Motor neuron (in vitro differentiated cells): ENCODE measurements at regions not wholly inside any gene's neighbourhood (a gene's known extent, or its start where the extent isn't known, plus 50 kb on each side); places are given as distances from the start of the nearest gene placed in this dataset.

Source experiments
- ATAC-seq, 8 experiments: fragments of 200-7000 bp; cut with Tn5 transposase; replicated peaks in 6 of 8; 2 replicates each; pipeline ENCODE4 v1.8.0; 2021; ENCODE audit warnings: mild to moderate bottlenecking in 8 of 8, moderate library complexity in 8 of 8
- H3K27ac ChIP-seq, 2 donors: fragments of 250-450 bp; sonication (Bioruptor Pico); 2 replicates each; pipeline ENCODE4 v1.9.0; 2021; ENCODE audit warnings: antibody characterized with exemption in 2 of 2, mild to moderate bottlenecking in 2 of 2, moderate library complexity in 1 of 2
- H3K4me1 ChIP-seq, 2 donors: fragments of 250-450 bp; sonication (Bioruptor Pico); replicated peaks in 1 of 2; 2 replicates each; pipeline ENCODE4 v1.6.1; 2021; ENCODE audit warnings: antibody characterized with exemption in 2 of 2, mild to moderate bottlenecking in 2 of 2, moderate library complexity in 1 of 2
- H3K4me3 ChIP-seq, 5 donors: fragments of 250-450 bp; sonication (Bioruptor Pico); 2 replicates each; pipeline ENCODE4 v1.9.0; 2021; ENCODE audit warnings: antibody characterized with exemption in 5 of 5, mild to moderate bottlenecking in 5 of 5, moderate library complexity in 4 of 5
- WGBS, 10 experiments: fragments of 450-650 bp; shearing (Covaris generic); methylation state at CpG; one replicate each; pipeline ENCODE4 v1.0.0; 2022; 5-methylcytosine and 5-hydroxymethylcytosine counted together
- in situ Hi-C, 9 experiments: fragments of 400-800 bp; cut with MboI; loops; one replicate each; pipeline ENCODE4 v1.15.0; 2021; ENCODE audit warnings: low sequenced_read_pairs in 9 of 9, low pct_unique_long_range_greater_than_20kb in 2 of 9; ENCODE audit not compliant: unreplicated experiment in 9 of 9

DNA sequence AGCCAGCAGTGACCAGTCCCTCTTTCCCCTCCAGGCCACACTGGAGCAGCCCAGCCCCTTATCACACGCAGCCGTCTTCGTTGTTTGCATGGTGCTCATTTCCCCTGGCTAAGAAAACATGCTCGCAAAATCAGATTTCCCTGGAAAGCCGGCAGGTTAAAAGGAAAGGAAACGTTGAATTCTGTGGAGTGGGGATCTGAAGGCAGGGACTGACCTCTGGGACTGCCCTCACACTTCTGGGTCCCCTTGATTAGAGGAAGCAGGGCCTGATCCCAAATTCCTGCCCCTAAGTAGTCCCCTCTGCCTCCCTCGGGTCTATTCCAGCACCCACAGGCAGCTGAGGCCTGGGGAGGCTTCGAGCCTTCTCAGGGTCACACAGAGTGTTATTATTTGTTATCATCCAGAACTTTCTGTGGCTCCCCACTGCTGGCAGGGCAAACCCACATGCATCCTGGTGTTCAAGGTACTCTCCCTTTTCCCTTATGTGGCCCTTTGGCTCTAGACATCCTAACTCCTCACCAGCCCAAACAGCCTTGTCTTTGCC is 125.2 kb upstream of the ZBTB40 start:
- no peak for ATAC-seq
- H3K27ac ChIP-seq: no peak overlapping the region
- in situ Hi-C loops: no loop called here
- no peak overlapping the region for H3K4me3 ChIP-seq
- WGBS, 10 experiments: 50 to 93% (median 83%) methylated on average over 1 to 8 of the region's 8 CpGs; no CpG with 5 or more reads in 4 of the 10 experiments
- H3K4me1 ChIP-seq: peaks cover 39 to 47% of the 10 kb centered on the region in 2 donors

DNA sequence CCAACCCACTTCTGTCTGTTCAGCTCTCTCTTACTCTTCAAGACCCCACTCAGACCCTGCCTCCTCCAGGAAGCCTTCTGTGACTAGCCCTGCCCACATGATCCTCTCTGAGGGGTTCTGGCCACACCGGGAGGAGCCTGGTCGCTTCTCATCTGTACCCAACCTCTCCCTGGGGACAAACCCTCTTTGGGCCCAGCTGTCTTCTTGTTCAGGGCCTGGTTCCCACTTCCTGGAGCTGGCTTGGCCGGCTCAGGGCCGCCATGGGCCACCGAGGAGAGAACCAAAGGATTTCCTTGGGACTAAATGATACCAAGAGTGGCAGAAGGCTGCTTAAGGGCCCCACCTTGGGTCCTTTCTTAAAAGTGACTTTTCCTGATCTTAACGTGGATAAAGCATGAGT is 124.7 kb upstream of the ZBTB40 start:
- 22 to 94% (median 83%) methylated on average over 2 to 6 of the region's 6 CpGs; no CpG with 5 or more reads in 2 of the 10 experiments for WGBS, 10 experiments
- ATAC-seq: no peak
- in situ Hi-C loops: no loop called here
- Histone ChIP-seq H3K4me3 (no peak overlapping the region), H3K27ac (no peak overlapping the region), H3K4me1 (peaks cover 40 to 46% of the 10 kb centered on the region in 2 donors)

DNA sequence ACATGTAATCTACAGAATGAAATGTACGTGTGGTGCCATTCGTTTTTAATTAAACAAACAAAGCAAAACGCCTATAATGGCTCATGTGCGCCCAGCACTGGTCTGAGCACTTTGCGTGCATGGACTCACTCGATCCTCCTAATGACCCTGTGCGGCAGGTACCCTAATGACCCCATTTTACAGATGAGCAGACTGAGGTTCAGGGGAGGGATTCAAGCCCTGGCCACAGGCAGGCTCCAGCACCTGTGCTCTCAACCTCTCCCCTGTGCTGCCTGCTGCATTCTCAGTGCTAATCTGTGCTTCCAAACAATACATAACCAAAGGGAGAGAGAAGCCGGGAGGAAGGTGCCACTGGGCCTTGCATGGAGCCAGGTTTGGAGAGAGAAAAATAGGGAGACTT is 124.2 kb upstream of the ZBTB40 start:
- in situ Hi-C loops: no loop called here
- no peak overlapping the region for H3K4me3 ChIP-seq
- ATAC-seq: no peak
- H3K4me1 ChIP-seq: peaks cover 45 to 48% of the 10 kb centered on the region in 2 donors
- WGBS, 10 experiments: 68 to 97% (median 86%) methylated on average over 4 to 8 of the region's 8 CpGs; no CpG with 5 or more reads in 2 of the 10 experiments
- H3K27ac ChIP-seq: no peak overlapping the region

DNA sequence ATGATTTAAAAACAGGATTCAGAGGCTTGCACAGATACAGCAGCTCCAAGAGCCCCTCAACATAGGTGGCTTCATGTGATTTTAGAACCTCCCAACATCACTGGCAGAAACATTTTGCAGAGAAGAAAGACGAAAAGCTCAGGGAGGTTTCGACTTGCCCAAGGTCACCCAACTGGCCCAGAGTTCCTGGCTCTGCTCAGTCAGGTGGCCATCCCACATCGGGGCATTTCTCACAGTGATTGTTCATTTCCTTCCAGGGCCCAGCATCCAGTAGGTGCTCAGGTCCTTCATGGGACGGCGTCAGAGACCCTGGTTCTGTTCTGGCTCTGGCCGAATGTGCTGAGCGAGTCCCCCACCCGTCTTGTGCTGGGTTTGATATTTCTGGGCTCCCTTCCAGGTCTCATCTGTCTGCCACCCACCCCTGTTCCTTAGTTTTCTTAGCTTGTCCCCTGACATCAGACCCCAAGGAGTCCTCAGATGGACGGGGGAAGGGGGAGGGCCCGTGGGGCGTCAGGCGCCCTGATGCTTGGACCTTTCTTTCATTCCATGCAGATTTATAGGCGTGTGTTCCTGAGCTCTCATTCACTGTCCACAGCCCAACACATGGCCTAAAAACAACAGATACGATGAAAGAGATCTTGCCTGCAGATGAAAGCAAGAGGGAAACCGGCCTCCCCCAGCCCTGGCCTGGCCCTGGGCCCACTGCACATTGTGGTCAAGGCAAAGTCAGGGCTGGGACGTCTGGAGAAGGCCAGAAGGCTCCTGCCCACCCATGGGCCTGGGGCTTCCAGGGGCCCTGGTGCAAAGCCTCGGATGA is 123.1 kb upstream of the ZBTB40 start:
- in situ Hi-C loops: no loop called here
- peak in 6 of 8 experiments; percentile 81 to 85 (median 82) for ATAC-seq
- WGBS, 10 experiments: 17 to 100% (median 40%) methylated on average over 1 to 10 of the region's 17 CpGs; no CpG with 5 or more reads in 3 of the 10 experiments
- Histone ChIP-seq H3K27ac (peak overlapping the region; percentile 43 to 52), H3K4me1 (peaks cover 48 to 49% of the 10 kb centered on the region in 2 donors), H3K4me3 (no peak overlapping the region)

DNA sequence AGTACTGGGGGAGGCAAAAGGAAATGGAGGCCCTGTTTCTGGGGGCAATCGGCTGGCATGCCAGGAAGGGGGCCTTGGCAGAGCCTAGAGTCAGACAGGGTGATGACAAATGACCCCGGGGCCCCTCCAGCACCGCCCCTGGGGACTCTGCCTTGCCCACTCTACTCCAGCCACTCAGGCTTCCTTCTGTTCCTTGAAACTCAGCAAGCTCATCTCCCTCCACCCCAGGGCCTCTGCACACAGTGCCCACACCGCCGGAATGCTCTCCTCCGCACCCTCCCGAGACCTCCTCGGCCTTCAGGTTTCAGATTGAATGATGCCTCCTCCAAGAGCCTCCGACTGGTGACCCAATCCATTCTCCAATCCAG is 122.5 kb upstream of the ZBTB40 start:
- Histone ChIP-seq H3K4me3 (no peak overlapping the region), H3K4me1 (peaks cover 42 to 46% of the 10 kb centered on the region in 2 donors), H3K27ac (peak overlapping the region; percentile 43 to 52)
- peak in 5 of 8 experiments; percentile 30 to 54 (median 33) for ATAC-seq
- WGBS, 10 experiments: 75 to 100% (median 83%) methylated on average over 1 to 6 of the region's 9 CpGs; no CpG with 5 or more reads in 3 of the 10 experiments
- in situ Hi-C loops: no loop called here

DNA sequence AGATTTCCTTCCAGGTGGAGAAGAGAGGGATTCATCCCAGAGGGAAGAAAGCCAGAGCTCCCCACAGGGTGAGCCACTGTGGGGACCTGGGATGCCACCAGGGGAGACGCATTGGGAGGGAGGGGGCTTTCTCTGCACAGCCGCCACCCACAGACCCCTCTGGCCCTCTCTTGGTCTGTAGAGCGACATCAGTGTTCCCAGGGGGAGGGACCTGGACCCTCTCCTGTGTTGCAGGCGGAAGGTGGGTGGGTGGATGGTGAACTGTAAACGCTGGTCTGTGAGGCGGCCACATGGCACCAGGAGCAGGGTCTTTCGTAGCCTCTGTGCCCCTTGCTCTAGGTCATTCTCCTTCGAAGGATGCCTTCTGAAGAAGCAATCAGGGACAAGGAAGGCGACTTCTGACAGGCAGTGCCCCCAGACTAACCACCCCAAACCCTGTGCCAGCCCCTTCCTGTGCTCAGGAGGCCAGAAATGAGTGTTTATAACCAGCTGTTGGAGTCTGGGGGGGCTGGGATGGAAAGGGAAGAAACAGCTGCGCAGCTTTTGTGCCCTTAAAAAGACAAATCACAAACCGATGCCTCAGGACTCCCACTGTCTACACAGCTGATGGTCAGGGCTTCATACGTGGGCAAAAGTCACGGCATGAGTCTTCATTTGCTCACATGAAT is 121.4 kb upstream of the ZBTB40 start:
- 24 to 100% (median 72%) methylated on average over 2 to 8 of the region's 13 CpGs for WGBS, 10 experiments
- H3K4me1 ChIP-seq: peaks cover 42 to 46% of the 10 kb centered on the region in 2 donors
- ATAC-seq: no peak
- H3K27ac ChIP-seq: no peak overlapping the region
- in situ Hi-C loops: no loop called here
- H3K4me3 ChIP-seq: no peak overlapping the region

DNA sequence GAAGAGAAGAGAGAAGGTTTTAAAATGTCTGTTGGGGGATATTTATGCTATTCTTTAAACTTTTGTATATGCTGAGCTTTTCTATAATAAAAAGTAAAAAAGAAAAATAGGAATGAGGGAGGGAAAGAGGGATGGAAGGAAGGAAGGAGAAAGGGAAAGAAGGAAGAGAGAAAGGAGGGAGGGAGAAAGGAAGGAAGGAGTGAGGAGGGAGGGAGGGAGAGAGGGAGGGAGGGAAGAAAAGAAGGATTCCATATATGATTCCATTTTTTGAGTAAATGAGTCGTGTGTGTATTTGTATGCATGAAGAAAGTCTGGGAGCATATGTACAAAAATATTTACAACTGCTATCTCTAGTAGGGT is 120.9 kb upstream of the ZBTB40 start:
- in situ Hi-C loops: no loop called here
- Histone ChIP-seq H3K27ac (no peak overlapping the region), H3K4me3 (no peak overlapping the region), H3K4me1 (peaks cover 42 to 46% of the 10 kb centered on the region in 2 donors)
- WGBS, 10 experiments: 8 to 100% (median 88%) methylated on average over 1 of the region's 1 CpG; no CpG with 5 or more reads in 5 of the 10 experiments
- no peak for ATAC-seq

DNA sequence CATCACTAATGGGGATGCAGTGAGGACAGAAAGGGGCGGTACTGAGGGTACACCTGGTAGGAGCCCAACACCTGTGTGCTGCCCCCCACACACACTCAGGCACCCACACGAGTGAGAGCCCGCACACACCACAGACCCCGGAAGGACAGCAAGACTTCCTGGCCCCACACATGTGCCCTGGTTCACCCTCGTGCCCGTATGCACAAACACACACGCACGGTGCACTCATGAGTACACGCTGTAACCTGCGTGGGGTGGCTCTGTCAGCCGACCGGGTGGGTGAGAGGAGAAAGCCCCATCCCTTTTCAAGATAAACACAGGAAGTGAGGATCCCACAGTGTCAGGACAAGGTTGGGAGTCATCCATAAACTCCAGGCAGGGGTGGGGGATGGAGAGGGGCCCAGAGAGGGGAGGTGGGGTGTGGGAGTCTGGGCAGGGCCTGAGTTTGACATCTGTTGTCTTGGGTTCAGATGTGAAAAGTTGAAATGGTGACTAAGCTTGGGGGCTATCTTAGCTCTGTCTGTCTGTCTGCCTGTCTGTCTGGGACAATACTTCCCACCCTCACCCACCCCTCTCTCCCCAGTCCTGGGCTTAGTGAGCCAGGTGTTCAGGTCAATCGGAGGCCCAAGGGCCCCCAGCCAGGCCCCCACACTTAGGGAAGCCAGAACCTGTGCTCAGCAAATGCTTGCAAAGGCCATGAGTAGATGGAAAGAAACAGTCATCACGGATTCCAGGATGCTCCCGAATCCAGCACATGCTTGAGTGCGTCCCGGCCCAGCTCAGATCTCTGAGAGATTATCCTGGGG is 119.8 kb upstream of the ZBTB40 start:
- peak in 2 of 8 experiments; percentile 7 to 11 for ATAC-seq
- in situ Hi-C loops: no loop called here
- H3K4me1 ChIP-seq: peaks cover 42 to 46% of the 10 kb centered on the region in 2 donors

DNA sequence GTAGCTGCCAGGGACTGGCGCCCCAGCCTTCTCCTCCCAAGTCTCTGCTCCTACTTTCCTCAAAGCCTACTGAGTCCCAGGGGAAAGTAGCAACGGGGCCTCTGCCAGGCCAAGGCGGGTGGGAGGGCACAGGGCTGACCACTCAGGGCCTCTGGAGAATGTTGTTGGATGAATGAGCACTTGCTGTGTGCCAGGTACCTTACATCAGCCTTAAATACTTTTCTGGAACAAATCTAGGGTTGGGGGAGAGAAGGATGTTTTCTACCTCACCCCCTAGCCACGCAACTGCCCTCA is 119.3 kb upstream of the ZBTB40 start:
- ATAC-seq: no peak
- 90 to 100% (median 100%) methylated on average over 1 to 4 of the region's 4 CpGs; no CpG with 5 or more reads in 5 of the 10 experiments for WGBS, 10 experiments
- Histone ChIP-seq H3K4me3 (no peak overlapping the region), H3K27ac (no peak overlapping the region), H3K4me1 (peaks cover 42 to 46% of the 10 kb centered on the region in 2 donors)
- in situ Hi-C loops: no loop called here

More for the DNA sequence above, 119.8 kb upstream of the ZBTB40 start:
- 83 to 100% (median 96%) methylated on average over 1 to 15 of the region's 17 CpGs; no CpG with 5 or more reads in 5 of the 10 experiments for WGBS, 10 experiments
- no peak overlapping the region for H3K27ac ChIP-seq
- H3K4me3 ChIP-seq: no peak overlapping the region

DNA sequence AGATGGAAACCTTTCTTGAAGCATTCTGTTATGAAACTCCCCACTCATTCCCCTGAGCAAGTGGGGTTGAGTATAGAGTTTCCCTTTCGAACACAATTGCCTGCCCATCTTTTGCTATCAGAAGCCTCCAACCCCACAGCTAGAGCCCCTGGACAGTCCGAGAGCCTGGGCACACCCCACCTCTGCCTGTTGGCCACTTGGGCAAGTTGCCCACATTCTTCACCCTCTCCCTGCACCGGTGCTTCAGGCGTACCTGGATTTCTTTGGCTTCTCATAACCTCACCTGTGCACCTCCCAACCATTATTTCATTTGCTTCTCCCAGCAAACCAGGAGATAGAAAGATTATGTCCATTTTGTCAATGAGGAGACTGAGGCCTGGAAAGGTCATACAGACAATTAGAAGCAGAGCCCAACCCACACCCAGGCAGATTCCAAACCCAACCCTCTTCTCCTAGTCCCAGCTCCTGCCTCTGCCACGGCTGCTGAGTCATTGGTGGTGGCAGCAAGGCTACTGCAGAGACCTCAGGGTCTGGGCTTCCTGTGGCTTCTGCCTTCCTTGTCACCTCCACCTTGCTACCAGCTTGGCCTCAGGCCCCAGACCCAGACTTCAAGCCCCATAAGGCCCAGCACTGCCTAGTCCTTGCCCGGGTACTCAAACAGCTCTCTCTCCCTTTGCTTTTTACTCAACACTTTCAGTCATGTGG is 118.7 kb upstream of the ZBTB40 start:
- in situ Hi-C loops: no loop called here
- 24 to 100% (median 53%) methylated on average over 1 to 6 of the region's 6 CpGs for WGBS, 10 experiments
- peak in 2 of 8 experiments; percentile 54 to 60 for ATAC-seq
- Histone ChIP-seq H3K4me3 (no peak overlapping the region), H3K4me1 (peaks cover 40 to 45% of the 10 kb centered on the region in 2 donors), H3K27ac (no peak overlapping the region)

DNA sequence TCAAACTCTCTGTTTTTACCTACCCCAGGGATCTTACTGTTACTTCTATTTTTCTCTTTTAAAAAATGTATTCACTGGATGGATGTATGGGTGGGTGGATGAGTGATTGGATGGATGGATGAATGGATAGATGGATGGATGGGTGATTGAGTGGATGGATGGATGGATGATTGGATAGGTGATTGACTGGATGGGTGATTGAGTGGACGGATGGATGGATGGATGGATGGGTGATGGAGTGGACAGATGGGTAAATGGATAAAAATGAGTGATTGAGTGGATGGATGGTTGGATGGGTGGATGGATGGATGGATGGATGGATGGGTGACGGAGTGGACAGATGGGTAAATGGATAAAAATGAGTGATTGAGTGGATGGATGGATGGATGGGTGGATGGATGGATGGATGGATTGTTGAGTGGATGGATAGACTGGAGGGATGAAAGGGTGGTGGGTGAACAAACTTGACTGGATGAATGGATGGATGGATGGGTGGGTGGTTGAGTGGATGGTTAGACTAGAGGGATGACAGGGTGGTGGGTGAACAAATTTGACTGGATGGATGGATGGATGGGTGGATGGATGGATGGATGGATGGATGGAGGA is 118.0 kb upstream of the ZBTB40 start:
- Histone ChIP-seq H3K4me1 (peaks cover 33 to 38% of the 10 kb centered on the region in 2 donors), H3K4me3 (no peak overlapping the region), H3K27ac (no peak overlapping the region)
- WGBS, 10 experiments: 10 to 100% (median 73%) methylated on average over 1 to 2 of the region's 2 CpGs
- in situ Hi-C loops: no loop called here
- ATAC-seq: no peak
